GM23338 (cell line): ENCODE measurements at regions not wholly inside any gene's neighbourhood (a gene's known extent, or its start where the extent isn't known, plus 50 kb on each side); places are given as distances from the start of the nearest gene placed in this dataset.

Source experiments
- ATAC-seq: fragments of 200-7000 bp; cut with Tn5 transposase; 3 replicates; pipeline ENCODE4 v1.9.1; 2020
- DNase-seq: peaks from one replicate; pipeline ENCODE4 v3.0.0-alpha.2; 2015; ENCODE audit warnings: low spot score
- H2AFZ ChIP-seq: fragments of 200-600 bp; sonication (generic); 2 replicates; pipeline ENCODE4 v1.8.0; 2016; ENCODE audit warnings: antibody characterized with exemption, mild to moderate bottlenecking, moderate library complexity
- H3F3A ChIP-seq: fragments of 200-600 bp; sonication (generic); replicated peaks from 2 replicates; pipeline ENCODE4 v1.8.0; 2017; ENCODE audit warnings: antibody characterized with exemption, mixed run types, low read depth
- H3K27ac ChIP-seq: fragments of 200-600 bp; sonication (generic); 2 replicates; pipeline ENCODE4 v1.6.1; 2016; ENCODE audit warnings: low read depth
- H3K27me3 ChIP-seq: fragments of 200-600 bp; sonication (generic); 2 replicates; pipeline ENCODE4 v1.8.0; 2016; ENCODE audit warnings: mild to moderate bottlenecking, mixed run types, moderate library complexity; ENCODE audit not compliant: insufficient read depth
- H3K36me3 ChIP-seq: fragments of 200-600 bp; sonication (generic); 2 replicates; pipeline ENCODE4 v1.8.0; 2016; ENCODE audit warnings: mild to moderate bottlenecking; ENCODE audit not compliant: insufficient read depth
- H3K4me1 ChIP-seq: fragments of 200-600 bp; sonication (generic); 2 replicates; pipeline ENCODE4 v1.8.0; 2016; ENCODE audit warnings: mild to moderate bottlenecking, moderate library complexity; ENCODE audit not compliant: insufficient read depth
- H3K4me2 ChIP-seq: fragments of 200-600 bp; sonication (generic); 2 replicates; pipeline ENCODE4 v1.7.1; 2017; ENCODE audit warnings: mixed run types
- H3K4me3 ChIP-seq: fragments of 200-600 bp; sonication (generic); 2 replicates; pipeline ENCODE4 v1.6.1; 2016; ENCODE audit warnings: mixed run types
- H3K79me2 ChIP-seq: fragments of 200-600 bp; sonication (generic); replicated peaks from 2 replicates; pipeline ENCODE4 v1.8.0; 2017; ENCODE audit warnings: mild to moderate bottlenecking; ENCODE audit not compliant: insufficient read depth
- H3K9me2 ChIP-seq: fragments of 200-600 bp; sonication (generic); 2 replicates; pipeline ENCODE4 v1.8.0; 2017; ENCODE audit not compliant: insufficient read depth
- H4K20me1 ChIP-seq: fragments of 200-600 bp; sonication (generic); replicated peaks from 2 replicates; pipeline ENCODE4 v1.8.0; 2017; ENCODE audit warnings: mild to moderate bottlenecking; ENCODE audit not compliant: insufficient read depth
- H3K27ac Mint-ChIP-seq: 2 replicates; pipeline ENCODE4 v1.8.0; 2020; ENCODE audit warnings: inconsistent platforms, mild to moderate bottlenecking, moderate library complexity, mixed read lengths
- H3K27me3 Mint-ChIP-seq: 3 replicates; pipeline ENCODE4 v1.8.0; 2022; ENCODE audit warnings: low read depth, mild to moderate bottlenecking, moderate library complexity, mixed read lengths, inconsistent platforms; ENCODE audit not compliant: insufficient read depth, poor library complexity
- H3K36me3 Mint-ChIP-seq: 3 replicates; pipeline ENCODE4 v1.8.0; 2021; ENCODE audit warnings: low read depth, mild to moderate bottlenecking, inconsistent platforms, moderate library complexity, mixed read lengths
- H3K4me1 Mint-ChIP-seq: 3 replicates; pipeline ENCODE4 v1.8.0; 2020; ENCODE audit warnings: mild to moderate bottlenecking, inconsistent platforms, mixed read lengths
- H3K4me3 Mint-ChIP-seq: 3 replicates; pipeline ENCODE4 v1.8.0; 2021; ENCODE audit warnings: moderate library complexity, mild to moderate bottlenecking, inconsistent platforms, mixed read lengths
- H3K9me3 Mint-ChIP-seq: 3 replicates; pipeline ENCODE4 v1.8.0; 2020; ENCODE audit warnings: moderate library complexity, mild to moderate bottlenecking, inconsistent platforms, mixed read lengths
- CREB1 ChIP-seq: fragments of 250-450 bp; sonication (Bioruptor Pico); IDR thresholded peaks from 2 replicates; pipeline ENCODE4 v1.5.0; 2020; ENCODE audit warnings: low read depth, mild to moderate bottlenecking, moderate library complexity
- EZH2 ChIP-seq: fragments of 200-600 bp; sonication (generic); IDR thresholded peaks from one replicate; pipeline ENCODE4 v1.8.0; 2017; ENCODE audit warnings: antibody characterized with exemption, mild to moderate bottlenecking, low read depth; ENCODE audit not compliant: unreplicated experiment
- EZH2phosphoT487 ChIP-seq: fragments of 200-600 bp; sonication (generic); IDR thresholded peaks from one replicate; pipeline ENCODE4 v1.8.1; 2018; ENCODE audit warnings: antibody characterized with exemption; ENCODE audit not compliant: unreplicated experiment
- JUNB ChIP-seq: IDR thresholded peaks from one replicate; pipeline ENCODE4 v1.6.1; 2016; ENCODE audit warnings: antibody characterized with exemption; ENCODE audit not compliant: unreplicated experiment
- NANOG ChIP-seq: IDR thresholded peaks from 2 replicates; pipeline ENCODE4 v1.6.1; 2016; ENCODE audit warnings: antibody characterized with exemption, borderline replicate concordance
- POLR2AphosphoS5 ChIP-seq: IDR thresholded peaks from 2 replicates; pipeline ENCODE4 v1.6.1; 2016; ENCODE audit warnings: antibody characterized with exemption, low read depth
- STAT1 ChIP-seq: IDR thresholded peaks from one replicate; pipeline ENCODE4 v1.6.1; 2016; ENCODE audit warnings: antibody characterized with exemption; ENCODE audit not compliant: unreplicated experiment
- ZNF114 ChIP-seq: fragments of 250-450 bp; sonication (Bioruptor Pico); IDR thresholded peaks from 2 replicates; pipeline ENCODE4 v1.5.0; 2020; ENCODE audit warnings: mild to moderate bottlenecking, moderate library complexity
- ZNF331 ChIP-seq: fragments of 250-450 bp; sonication (Bioruptor Pico); IDR thresholded peaks from 2 replicates; pipeline ENCODE4 v1.5.0; 2020; ENCODE audit warnings: low read depth, mild to moderate bottlenecking, moderate library complexity
- TF ChIP-seq, protein P1 (sequence below): fragments of 250-450 bp; sonication (Bioruptor Pico); IDR thresholded peaks from 2 replicates; pipeline ENCODE4 v1.5.0; 2020; ENCODE audit warnings: mild to moderate bottlenecking, moderate library complexity
- TF ChIP-seq, protein P2 (sequence below), 2 experiments: fragments of 200-600 bp in 1 of 2; sonication (generic) in 1 of 2; conservative IDR thresholded peaks; 2 replicates each; pipeline versions ENCODE4 v1.5.1 to v1.6.1; 2016 to 2017; ENCODE audit warnings: antibody characterized with exemption in 2 of 2, low read depth in 2 of 2, mild to moderate bottlenecking in 2 of 2, moderate library complexity in 1 of 2
- TF ChIP-seq, protein P3 (sequence below): IDR thresholded peaks from one replicate; pipeline ENCODE4 v1.6.1; 2018; ENCODE audit warnings: antibody characterized with exemption; ENCODE audit not compliant: unreplicated experiment
- TF ChIP-seq, protein P4 (sequence below): IDR thresholded peaks from 2 replicates; pipeline ENCODE4 v1.6.1; 2016; ENCODE audit warnings: antibody characterized with exemption

DNA sequence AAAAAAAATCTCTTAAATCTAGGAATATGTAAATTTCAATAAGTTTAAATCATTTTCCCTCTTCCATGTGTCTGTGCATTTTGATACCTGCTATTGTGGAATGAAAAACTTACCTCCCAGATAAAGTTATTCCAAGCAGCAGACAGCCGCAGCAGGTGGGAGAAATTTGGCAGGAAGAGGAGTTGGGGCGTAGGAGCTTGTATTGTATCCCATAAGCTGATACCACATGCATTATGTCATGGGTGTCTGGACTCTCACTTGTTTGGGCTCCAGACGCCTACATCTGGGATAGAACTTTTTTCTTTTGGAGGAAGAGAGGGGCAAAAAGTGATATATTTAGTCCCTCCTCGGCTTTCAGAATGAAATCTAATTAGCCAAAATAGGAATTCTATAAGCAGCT, 59.3 kb upstream of the TCF4 start:
- TF ChIP-seq STAT1 (no peak), ZNF331 (no peak), POLR2AphosphoS5 (no peak), ZNF114 (no peak), EZH2phosphoT487 (no peak), JUNB (no peak), NANOG (no peak), CREB1 (CRISPR knock-in tag) (no peak), EZH2 (no peak)
- TF ChIP-seq, protein P1, sequence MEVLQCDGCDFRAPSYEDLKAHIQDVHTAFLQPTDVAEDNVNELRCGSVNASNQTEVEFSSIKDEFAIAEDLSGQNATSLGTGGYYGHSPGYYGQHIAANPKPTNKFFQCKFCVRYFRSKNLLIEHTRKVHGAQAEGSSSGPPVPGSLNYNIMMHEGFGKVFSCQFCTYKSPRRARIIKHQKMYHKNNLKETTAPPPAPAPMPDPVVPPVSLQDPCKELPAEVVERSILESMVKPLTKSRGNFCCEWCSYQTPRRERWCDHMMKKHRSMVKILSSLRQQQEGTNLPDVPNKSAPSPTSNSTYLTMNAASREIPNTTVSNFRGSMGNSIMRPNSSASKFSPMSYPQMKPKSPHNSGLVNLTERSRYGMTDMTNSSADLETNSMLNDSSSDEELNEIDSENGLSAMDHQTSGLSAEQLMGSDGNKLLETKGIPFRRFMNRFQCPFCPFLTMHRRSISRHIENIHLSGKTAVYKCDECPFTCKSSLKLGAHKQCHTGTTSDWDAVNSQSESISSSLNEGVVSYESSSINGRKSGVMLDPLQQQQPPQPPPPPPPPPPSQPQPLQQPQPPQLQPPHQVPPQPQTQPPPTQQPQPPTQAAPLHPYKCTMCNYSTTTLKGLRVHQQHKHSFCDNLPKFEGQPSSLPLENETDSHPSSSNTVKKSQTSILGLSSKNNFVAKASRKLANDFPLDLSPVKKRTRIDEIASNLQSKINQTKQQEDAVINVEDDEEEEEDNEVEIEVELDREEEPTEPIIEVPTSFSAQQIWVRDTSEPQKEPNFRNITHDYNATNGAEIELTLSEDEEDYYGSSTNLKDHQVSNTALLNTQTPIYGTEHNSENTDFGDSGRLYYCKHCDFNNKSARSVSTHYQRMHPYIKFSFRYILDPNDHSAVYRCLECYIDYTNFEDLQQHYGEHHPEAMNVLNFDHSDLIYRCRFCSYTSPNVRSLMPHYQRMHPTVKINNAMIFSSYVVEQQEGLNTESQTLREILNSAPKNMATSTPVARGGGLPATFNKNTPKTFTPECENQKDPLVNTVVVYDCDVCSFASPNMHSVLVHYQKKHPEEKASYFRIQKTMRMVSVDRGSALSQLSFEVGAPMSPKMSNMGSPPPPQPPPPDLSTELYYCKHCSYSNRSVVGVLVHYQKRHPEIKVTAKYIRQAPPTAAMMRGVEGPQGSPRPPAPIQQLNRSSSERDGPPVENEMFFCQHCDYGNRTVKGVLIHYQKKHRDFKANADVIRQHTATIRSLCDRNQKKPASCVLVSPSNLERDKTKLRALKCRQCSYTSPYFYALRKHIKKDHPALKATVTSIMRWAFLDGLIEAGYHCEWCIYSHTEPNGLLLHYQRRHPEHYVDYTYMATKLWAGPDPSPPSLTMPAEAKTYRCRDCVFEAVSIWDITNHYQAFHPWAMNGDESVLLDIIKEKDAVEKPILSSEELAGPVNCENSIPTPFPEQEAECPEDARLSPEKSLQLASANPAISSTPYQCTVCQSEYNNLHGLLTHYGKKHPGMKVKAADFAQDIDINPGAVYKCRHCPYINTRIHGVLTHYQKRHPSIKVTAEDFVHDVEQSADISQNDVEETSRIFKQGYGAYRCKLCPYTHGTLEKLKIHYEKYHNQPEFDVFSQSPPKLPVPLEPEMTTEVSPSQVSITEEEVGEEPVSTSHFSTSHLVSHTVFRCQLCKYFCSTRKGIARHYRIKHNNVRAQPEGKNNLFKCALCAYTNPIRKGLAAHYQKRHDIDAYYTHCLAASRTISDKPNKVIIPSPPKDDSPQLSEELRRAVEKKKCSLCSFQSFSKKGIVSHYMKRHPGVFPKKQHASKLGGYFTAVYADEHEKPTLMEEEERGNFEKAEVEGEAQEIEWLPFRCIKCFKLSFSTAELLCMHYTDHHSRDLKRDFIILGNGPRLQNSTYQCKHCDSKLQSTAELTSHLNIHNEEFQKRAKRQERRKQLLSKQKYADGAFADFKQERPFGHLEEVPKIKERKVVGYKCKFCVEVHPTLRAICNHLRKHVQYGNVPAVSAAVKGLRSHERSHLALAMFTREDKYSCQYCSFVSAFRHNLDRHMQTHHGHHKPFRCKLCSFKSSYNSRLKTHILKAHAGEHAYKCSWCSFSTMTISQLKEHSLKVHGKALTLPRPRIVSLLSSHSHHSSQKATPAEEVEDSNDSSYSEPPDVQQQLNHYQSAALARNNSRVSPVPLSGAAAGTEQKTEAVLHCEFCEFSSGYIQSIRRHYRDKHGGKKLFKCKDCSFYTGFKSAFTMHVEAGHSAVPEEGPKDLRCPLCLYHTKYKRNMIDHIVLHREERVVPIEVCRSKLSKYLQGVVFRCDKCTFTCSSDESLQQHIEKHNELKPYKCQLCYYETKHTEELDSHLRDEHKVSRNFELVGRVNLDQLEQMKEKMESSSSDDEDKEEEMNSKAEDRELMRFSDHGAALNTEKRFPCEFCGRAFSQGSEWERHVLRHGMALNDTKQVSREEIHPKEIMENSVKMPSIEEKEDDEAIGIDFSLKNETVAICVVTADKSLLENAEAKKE (CRISPR knock-in tag): no peak
- TF ChIP-seq, protein P2, sequence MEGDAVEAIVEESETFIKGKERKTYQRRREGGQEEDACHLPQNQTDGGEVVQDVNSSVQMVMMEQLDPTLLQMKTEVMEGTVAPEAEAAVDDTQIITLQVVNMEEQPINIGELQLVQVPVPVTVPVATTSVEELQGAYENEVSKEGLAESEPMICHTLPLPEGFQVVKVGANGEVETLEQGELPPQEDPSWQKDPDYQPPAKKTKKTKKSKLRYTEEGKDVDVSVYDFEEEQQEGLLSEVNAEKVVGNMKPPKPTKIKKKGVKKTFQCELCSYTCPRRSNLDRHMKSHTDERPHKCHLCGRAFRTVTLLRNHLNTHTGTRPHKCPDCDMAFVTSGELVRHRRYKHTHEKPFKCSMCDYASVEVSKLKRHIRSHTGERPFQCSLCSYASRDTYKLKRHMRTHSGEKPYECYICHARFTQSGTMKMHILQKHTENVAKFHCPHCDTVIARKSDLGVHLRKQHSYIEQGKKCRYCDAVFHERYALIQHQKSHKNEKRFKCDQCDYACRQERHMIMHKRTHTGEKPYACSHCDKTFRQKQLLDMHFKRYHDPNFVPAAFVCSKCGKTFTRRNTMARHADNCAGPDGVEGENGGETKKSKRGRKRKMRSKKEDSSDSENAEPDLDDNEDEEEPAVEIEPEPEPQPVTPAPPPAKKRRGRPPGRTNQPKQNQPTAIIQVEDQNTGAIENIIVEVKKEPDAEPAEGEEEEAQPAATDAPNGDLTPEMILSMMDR (conservative IDR thresholded peaks at IDR 0.05; ENCODE audit: low read depth in 2 of 2): no peak
- TF ChIP-seq, protein P3, sequence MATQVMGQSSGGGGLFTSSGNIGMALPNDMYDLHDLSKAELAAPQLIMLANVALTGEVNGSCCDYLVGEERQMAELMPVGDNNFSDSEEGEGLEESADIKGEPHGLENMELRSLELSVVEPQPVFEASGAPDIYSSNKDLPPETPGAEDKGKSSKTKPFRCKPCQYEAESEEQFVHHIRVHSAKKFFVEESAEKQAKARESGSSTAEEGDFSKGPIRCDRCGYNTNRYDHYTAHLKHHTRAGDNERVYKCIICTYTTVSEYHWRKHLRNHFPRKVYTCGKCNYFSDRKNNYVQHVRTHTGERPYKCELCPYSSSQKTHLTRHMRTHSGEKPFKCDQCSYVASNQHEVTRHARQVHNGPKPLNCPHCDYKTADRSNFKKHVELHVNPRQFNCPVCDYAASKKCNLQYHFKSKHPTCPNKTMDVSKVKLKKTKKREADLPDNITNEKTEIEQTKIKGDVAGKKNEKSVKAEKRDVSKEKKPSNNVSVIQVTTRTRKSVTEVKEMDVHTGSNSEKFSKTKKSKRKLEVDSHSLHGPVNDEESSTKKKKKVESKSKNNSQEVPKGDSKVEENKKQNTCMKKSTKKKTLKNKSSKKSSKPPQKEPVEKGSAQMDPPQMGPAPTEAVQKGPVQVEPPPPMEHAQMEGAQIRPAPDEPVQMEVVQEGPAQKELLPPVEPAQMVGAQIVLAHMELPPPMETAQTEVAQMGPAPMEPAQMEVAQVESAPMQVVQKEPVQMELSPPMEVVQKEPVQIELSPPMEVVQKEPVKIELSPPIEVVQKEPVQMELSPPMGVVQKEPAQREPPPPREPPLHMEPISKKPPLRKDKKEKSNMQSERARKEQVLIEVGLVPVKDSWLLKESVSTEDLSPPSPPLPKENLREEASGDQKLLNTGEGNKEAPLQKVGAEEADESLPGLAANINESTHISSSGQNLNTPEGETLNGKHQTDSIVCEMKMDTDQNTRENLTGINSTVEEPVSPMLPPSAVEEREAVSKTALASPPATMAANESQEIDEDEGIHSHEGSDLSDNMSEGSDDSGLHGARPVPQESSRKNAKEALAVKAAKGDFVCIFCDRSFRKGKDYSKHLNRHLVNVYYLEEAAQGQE: no peak
- TF ChIP-seq, protein P4, sequence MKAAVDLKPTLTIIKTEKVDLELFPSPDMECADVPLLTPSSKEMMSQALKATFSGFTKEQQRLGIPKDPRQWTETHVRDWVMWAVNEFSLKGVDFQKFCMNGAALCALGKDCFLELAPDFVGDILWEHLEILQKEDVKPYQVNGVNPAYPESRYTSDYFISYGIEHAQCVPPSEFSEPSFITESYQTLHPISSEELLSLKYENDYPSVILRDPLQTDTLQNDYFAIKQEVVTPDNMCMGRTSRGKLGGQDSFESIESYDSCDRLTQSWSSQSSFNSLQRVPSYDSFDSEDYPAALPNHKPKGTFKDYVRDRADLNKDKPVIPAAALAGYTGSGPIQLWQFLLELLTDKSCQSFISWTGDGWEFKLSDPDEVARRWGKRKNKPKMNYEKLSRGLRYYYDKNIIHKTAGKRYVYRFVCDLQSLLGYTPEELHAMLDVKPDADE: no peak
- H3K36me3 ChIP-seq: no peaks in the 10 kb centered on the region
- Mint-ChIP-seq H3K4me1 (no peaks in the 10 kb centered on the region), H3K9me3 (no peaks in the 10 kb centered on the region), H3K27me3 (no peaks in the 10 kb centered on the region), H3K27ac (no peak overlapping the region), H3K4me3 (no peak overlapping the region), H3K36me3 (no peaks in the 10 kb centered on the region)
- no peaks in the 10 kb centered on the region for H3F3A ChIP-seq
- H2AFZ ChIP-seq: 0 out of 2 replicates have a peak overlapping the region, but pooled peaks have one; percentile 11
- H3K79me2 ChIP-seq: no peaks in the 10 kb centered on the region
- H3K4me3 ChIP-seq: no peak overlapping the region
- peaks cover 7% of the 10 kb centered on the region; the same call in 1 of the 2 replicates for H3K9me2 ChIP-seq
- no peaks in the 10 kb centered on the region for H3K4me1 ChIP-seq
- DNase-seq (no peak), ATAC-seq (no peak)
- no peaks in the 10 kb centered on the region for H4K20me1 ChIP-seq
- no peaks in the 10 kb centered on the region for H3K27me3 ChIP-seq
- H3K27ac ChIP-seq: no peak overlapping the region
- H3K4me2 ChIP-seq: no peak overlapping the region
